Kidney (tissue), 13 donors: ENCODE measurements at regions not wholly inside any gene's neighbourhood (a gene's known extent, or its start where the extent isn't known, plus 50 kb on each side); places are given as distances from the start of the nearest gene placed in this dataset.

Source experiments
- DNase-seq, 5 donors: peaks; one replicate each; pipeline ENCODE4 v3.0.0-alpha.2; 2013 to 2020
- FAIRE-seq: peaks from 2 replicates; lab custom pipeline; 2012; peaks lifted over from hg19 to GRCh38; lab: Jason Lieb, UNC
- H3K27ac ChIP-seq, 2 donors: one replicate each; pipeline ENCODE4 v1.7.0; 2013; ENCODE audit warnings: low read depth in 2 of 2, low read length in 2 of 2, inconsistent platforms in 1 of 2
- H3K27me3 ChIP-seq: one replicate; pipeline ENCODE4 v1.7.1; 2013; ENCODE audit warnings: low read length, inconsistent platforms; ENCODE audit not compliant: control insufficient read depth, insufficient read depth
- H3K36me3 ChIP-seq, 3 donors: one replicate each; pipeline versions ENCODE4 v1.7.0 to v1.7.1; 2013; ENCODE audit warnings: low read length in 3 of 3, control low read depth in 1 of 3, inconsistent platforms in 1 of 3; ENCODE audit not compliant: insufficient read depth in 3 of 3, control insufficient read depth in 2 of 3
- H3K4me1 ChIP-seq, 3 donors: one replicate each; pipeline versions ENCODE4 v1.7.0 to v1.7.1; 2013; ENCODE audit warnings: low read length in 3 of 3, inconsistent platforms in 1 of 3, low read depth in 1 of 3; ENCODE audit not compliant: control insufficient read depth in 2 of 3, insufficient read depth in 2 of 3
- H3K4me3 ChIP-seq, 3 donors: one replicate each; pipeline versions ENCODE4 v1.7.0 to v1.8.1; 2013; ENCODE audit warnings: low read length in 3 of 3, control low read depth in 1 of 3, inconsistent platforms in 1 of 3
- H3K9ac ChIP-seq, 3 donors: one replicate each; pipeline versions ENCODE4 v1.7.0 to v1.7.1; 2013; ENCODE audit warnings: low read length in 3 of 3, control low read depth in 1 of 3, inconsistent platforms in 1 of 3
- H3K9me3 ChIP-seq, 3 donors: one replicate each; pipeline versions ENCODE4 v1.7.0 to v1.7.1; 2013; ENCODE audit warnings: low read length in 3 of 3, control low read depth in 1 of 3, inconsistent platforms in 1 of 3; ENCODE audit not compliant: control insufficient read depth in 2 of 3, insufficient read depth in 1 of 3
- intact Hi-C: fragments of 100-400 bp; cut with DNase I; formaldehyde crosslinking; loops from one replicate; pipeline ENCODE4 v1.11.1; 2022
- TF ChIP-seq, protein P1 (sequence below): IDR thresholded peaks from 3 replicates; pipeline ENCODE4 v1.5.1; 2012; ENCODE audit warnings: mild to moderate bottlenecking, moderate library complexity, borderline replicate concordance; ENCODE audit not compliant: insufficient read depth; ENCODE audit errors: extremely low read depth
- donor health status: control.
- donor health status: control.
- donor health status: control.
- donor health status: control.
- donor health status: control.
- donor health status: DM: yes; HTN: yes; CAD: no.
- donor health status: Normal renal cell carcinoma (clear cell type).

DNA sequence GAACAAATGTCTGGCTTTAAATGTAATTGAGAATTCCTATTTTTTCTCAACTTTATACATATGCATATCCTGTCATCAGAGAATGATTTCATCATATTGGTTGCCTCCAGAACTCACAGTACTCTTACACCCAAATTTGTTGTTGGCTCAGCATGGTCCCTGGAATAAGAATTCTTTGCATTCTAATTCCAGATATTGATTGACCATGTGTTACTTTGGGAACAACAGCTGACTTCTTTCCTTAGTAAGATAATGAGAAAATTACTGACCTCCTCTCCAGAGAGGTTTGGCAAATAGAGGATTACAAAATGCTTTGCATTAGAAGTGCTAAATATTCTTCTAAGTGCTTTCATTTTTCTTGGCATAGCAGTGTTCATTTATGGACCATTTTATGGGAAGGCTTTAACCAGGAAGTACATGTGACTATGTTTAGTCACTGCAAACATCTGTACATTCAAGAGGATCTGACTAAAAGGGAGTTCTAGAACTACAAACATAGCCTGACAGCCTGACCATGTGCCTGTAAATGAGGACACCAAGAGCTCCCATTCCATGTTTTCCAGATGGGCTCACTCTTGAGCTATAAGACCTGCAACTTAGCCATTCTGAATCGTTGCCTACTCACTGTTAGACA, 391.6 kb upstream of the DPPA4 start:
- Histone ChIP-seq H3K4me3 (no peak overlapping the region), H3K9me3 (no peaks in the 10 kb centered on the region), H3K27me3 (no peaks in the 10 kb centered on the region), H3K9ac (no peak overlapping the region), H3K4me1 (no peaks in the 10 kb centered on the region), H3K27ac (no peak overlapping the region), H3K36me3 (no peaks in the 10 kb centered on the region)
- FAIRE-seq (no peak), DNase-seq (no peak)
- intact Hi-C loops, result no loop called here
- TF ChIP-seq, protein P1, sequence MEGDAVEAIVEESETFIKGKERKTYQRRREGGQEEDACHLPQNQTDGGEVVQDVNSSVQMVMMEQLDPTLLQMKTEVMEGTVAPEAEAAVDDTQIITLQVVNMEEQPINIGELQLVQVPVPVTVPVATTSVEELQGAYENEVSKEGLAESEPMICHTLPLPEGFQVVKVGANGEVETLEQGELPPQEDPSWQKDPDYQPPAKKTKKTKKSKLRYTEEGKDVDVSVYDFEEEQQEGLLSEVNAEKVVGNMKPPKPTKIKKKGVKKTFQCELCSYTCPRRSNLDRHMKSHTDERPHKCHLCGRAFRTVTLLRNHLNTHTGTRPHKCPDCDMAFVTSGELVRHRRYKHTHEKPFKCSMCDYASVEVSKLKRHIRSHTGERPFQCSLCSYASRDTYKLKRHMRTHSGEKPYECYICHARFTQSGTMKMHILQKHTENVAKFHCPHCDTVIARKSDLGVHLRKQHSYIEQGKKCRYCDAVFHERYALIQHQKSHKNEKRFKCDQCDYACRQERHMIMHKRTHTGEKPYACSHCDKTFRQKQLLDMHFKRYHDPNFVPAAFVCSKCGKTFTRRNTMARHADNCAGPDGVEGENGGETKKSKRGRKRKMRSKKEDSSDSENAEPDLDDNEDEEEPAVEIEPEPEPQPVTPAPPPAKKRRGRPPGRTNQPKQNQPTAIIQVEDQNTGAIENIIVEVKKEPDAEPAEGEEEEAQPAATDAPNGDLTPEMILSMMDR, result no peak

DNA sequence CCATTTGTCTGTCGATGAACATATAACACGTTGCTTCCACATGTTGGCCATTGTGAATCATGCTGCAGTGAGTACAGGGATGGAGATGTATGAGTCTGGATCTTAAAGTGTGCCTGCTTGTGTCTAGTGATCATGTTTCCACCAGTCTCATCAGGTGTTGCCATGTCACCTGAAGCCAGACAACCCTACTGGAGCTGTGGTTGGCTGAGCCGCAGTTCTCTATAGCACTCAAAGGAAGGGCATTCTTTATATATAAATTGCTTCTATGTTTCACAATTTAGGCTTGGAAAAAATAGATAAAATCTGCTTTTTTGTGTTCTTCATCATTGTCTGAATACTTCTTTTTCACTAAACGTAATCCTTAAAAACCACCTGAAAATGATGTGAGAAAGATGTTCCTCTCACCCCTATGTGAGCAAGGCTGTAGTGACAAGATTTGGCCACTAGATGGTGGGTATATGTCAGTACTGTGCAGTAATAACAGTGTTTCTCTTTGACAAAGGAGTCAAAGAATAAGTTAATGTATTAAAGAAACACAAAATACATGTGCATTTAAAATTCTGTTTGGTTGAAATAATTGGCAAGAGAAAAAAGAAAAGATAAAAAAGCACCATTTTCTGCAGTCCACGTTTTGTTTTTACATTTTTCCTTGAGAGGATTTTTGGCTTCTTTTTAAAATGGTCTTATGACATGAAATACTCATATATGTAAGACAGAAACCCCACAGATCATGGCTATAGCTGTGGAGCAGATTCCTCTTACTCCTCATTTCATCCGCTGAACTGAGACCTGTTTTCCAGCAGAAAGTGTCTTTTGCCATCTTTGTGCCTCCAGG, 394.5 kb upstream of the DPPA4 start:
- H3K36me3 ChIP-seq, result no peaks in the 10 kb centered on the region
- H3K4me1 ChIP-seq, result no peaks in the 10 kb centered on the region
- TF ChIP-seq, protein P1, result peak; percentile 72
- peak; percentile 87 for FAIRE-seq
- no peak overlapping the region for H3K4me3 ChIP-seq
- intact Hi-C loops, result no loop called here
- H3K9ac ChIP-seq, result no peak overlapping the region
- H3K27me3 ChIP-seq, result no peaks in the 10 kb centered on the region
- DNase-seq, result peak in 4 of 5 donors; percentile 26 to 66 (median 48)
- no peaks in the 10 kb centered on the region for H3K9me3 ChIP-seq
- H3K27ac ChIP-seq, result no peak overlapping the region

DNA sequence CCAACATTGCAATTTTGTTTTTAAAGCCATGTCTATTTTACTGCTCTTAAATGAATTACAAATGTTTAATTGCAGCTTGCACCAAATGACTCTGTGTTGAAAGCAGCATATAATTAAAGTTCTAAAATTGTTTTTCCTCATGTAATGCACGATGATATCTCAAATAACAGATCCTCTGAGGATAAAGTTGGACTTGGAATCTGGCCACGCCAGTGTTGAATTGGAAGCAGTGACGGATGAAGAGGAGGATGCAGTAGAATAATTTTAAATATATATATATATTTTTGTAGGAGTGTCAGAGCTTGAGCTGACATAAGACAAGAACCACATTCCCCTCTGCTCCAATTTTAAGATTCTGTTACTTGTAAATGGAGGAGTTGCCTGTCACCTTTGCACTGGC, 406.6 kb upstream of the DPPA4 start:
- Histone ChIP-seq H3K27me3 (no peaks in the 10 kb centered on the region), H3K4me3 (no peak overlapping the region), H3K27ac (no peak overlapping the region), H3K9me3 (no peaks in the 10 kb centered on the region), H3K4me1 (no peaks in the 10 kb centered on the region), H3K9ac (no peak overlapping the region), H3K36me3 (no peaks in the 10 kb centered on the region)
- intact Hi-C loops, result no loop called here
- TF ChIP-seq, protein P1, result no peak
- FAIRE-seq (no peak), DNase-seq (no peak)
